ENCODE measurements at regions not wholly inside any gene's neighbourhood (a gene's known extent, or its start where the extent isn't known, plus 50 kb on each side); places are given as distances from the start of the nearest gene placed in this dataset.

GRCh38 chr2:144948205-144948855 lies 428.4 kb upstream of the ZEB2 start:
- DNase-seq, result peak; percentile 36

- DNase-seq, result no peak
Observed at GRCh38 chr2:144947709-144948037, 427.8 kb upstream of the ZEB2 start.

- DNase-seq, result no peak
Observed at GRCh38 chr2:144946263-144946662, 426.3 kb upstream of the ZEB2 start.

DNA sequence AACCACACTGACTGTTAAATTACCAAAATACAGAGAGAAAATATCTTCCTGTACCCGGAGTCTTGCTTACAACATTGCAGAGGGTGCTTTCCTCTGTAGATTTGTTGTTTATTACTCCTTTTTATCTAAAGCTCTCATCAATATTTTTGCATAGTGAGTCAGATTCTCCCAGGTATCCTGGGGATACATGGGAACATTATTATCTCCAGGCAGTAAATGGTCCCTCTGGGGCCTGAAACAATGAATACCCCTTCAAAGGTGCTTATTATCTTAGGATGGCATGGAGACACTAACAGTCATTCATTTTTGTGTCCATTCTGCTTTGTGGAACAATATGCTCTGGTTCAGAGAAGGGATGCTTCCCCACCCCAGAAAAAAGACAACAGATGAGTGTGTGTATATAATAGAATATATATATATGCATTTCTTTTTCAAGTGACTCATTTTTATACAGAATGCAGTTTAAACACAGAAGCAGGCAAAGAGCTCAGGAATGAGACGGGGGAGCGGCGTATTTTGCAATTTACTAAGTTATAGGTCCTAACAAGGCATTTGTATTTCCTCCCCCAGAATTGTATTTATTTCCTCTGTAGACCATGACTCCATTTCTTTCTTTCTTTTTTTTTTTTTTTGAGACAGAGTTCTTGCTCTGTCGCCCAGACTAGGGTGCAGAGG lies 424.8 kb upstream of the ZEB2 start:
- DNase-seq, result no peak

DNA sequence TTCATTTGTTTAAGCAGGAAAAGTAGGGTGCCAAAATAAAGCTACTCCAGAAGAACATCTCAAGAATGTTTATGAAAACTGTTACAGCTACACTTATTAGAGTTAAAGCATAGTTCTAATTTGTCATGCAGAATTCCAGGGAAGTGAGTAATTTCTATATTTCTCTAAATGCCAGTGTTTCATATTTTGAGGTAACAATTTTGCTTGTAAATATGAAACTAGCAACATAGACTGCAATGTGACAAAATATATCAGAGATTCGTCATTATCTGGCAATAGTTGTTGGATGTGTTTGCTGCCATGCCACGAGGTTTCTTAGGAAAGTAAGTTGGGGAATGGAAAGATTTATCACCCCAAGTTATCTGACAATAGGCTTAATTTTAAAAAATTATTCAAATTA lies 424.1 kb upstream of the ZEB2 start:
- DNase-seq, result no peak

GRCh38 chr2:144943293-144943941 lies 423.5 kb upstream of the ZEB2 start:
- no peak for DNase-seq

GRCh38 chr2:144942516-144943256 lies 422.8 kb upstream of the ZEB2 start:
- DNase-seq, result no peak

GRCh38 chr2:144941743-144942488 lies 422.0 kb upstream of the ZEB2 start:
- DNase-seq, result no peak

DNA sequence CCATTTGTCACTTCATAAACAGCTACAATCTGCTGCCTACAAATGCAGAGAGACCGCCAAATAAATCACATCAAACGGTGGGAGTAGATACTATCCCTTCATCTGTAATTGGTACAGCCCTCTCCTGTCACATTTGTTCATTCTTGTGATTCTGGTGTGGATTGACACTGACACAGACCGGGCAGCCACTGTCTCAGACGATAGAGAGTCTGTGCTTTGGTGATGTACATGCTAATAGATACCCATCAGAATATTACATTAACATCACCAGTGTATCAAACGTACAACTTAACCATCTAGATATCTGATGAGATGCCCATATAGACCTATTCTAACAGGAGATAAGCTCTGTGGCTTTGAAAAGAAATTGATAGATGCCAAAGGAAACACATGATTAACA lies 419.7 kb upstream of the ZEB2 start:
- no peak for DNase-seq

GRCh38 chr2:144937910-144938709 lies 418.2 kb upstream of the ZEB2 start:
- DNase-seq, result no peak

- DNase-seq, result no peak
Observed at GRCh38 chr2:144937066-144937465, 417.1 kb upstream of the ZEB2 start.

- DNase-seq, result no peak
Observed at GRCh38 chr2:144936442-144936841, 416.5 kb upstream of the ZEB2 start.

DNA sequence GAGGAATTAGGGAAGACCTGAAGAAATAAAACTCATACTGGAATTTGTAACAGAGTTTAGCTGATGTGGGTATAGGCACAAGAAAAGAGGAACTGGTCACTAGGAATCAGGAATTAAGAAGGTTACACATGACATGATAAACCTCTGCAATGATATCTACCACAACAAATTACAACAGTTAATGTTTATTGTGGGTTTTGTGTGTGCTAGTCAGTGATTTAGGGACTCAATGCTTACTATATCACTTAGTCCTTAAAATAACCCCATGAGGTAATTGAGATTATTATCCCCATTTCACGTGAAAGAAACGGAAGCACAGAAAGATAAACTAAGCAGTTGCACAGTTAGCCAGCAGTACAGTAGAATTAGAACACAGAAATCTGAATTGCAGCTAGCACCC lies 415.8 kb upstream of the ZEB2 start:
- DNase-seq, result no peak

GRCh38 chr2:144935191-144935590 lies 415.3 kb upstream of the ZEB2 start:
- no peak for DNase-seq

DNA sequence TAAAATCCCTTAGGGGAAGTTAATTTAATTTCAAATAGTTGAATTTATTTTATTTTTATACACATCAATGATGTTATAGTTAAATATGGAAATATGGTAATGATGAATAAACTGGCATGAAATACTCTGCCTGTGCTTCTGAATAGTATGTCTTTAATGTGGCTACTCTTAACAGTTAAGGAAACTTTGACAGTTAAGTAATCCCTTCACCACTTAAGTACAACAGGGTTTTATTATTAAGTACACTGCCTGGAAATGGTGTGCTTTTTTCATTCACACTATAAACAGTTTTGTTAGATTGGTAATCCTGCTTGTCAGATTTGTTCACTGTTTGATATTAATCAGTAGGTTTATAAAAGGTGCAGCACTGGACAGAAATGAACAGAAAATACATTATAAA lies 412.0 kb upstream of the ZEB2 start:
- DNase-seq, result no peak

- no peak for DNase-seq
Observed at GRCh38 chr2:144931480-144931879, 411.6 kb upstream of the ZEB2 start.

DNA sequence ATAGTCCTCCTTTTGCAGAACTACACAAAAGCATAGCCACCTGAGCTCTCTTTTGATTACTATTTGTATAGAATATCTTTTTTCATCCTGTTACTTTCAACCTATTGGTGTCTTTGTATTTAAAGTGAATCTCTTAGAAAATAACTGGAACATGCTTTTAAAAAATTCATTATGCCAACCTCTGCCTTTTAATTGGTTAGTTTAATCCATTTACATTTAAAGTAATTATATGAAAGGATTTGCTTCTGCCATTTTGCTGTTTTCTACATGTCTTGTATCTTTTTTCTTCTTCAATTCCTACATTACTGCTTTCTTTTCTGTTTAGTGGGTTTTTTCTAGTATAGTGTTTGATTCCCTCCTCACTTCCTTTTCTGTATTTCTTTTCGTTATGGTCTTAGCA lies 407.5 kb upstream of the ZEB2 start:
- DNase-seq, result no peak

- DNase-seq, result no peak
Observed at GRCh38 chr2:144925886-144926285, 406.0 kb upstream of the ZEB2 start.

DNA sequence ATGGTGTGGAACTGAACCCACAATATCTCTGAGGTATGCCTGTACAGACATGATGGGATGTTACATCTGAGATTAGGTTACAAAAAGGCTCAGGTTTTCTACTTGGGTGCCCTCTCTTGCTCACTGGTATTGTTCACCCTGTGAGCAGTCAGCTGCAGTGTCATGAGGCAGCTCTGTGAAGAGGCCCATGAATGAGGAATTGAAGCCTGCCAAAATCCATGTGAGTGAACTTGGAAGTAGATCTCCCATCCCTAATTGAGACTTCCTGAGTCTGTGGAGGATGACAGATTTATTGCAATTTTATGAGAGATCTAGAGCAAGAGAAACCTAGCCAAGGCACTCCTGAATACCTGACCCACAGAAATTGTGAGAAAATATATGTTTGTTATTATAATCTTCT lies 404.9 kb upstream of the ZEB2 start:
- no peak for DNase-seq

DNA sequence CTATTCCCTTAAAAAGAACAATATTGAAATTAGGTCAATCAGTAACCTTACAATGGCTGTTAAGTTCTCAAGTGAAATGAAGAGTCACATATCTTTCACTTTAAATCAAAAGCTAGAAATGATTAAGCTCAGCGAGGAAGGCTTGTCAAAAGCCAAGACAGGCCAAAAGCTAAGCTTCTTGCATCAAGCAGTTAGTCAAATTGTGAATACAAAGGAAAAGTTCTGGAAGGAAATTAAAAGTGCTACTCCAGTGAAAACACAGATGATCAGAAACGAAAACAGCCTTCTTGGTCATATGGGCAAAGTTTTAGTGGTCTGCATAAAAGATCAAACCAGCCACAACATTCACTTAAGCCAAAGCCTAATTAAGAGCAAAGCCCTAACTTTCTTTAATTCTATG lies 402.6 kb upstream of the ZEB2 start:
- DNase-seq, result no peak

GRCh38 chr2:144920755-144921530 lies 401.0 kb upstream of the ZEB2 start:
- no peak for DNase-seq

Measured in NCI-H82 (cell line).